GM23248 (cell line): ENCODE measurements at regions not wholly inside any gene's neighbourhood (a gene's known extent, or its start where the extent isn't known, plus 50 kb on each side); places are given as distances from the start of the nearest gene placed in this dataset.

Experiments
- DNase-seq: peaks from one replicate; pipeline ENCODE4 v3.0.0-alpha.2; 2015
- H2AFZ ChIP-seq: fragments of 200-600 bp; sonication (generic); 2 replicates; pipeline ENCODE4 v1.6.1; 2016; ENCODE audit warnings: antibody characterized with exemption
- H3F3A ChIP-seq: fragments of 200-600 bp; sonication (generic); 2 replicates; pipeline ENCODE4 v1.6.1; 2016; ENCODE audit warnings: mild to moderate bottlenecking, antibody characterized with exemption, mixed run types; ENCODE audit not compliant: insufficient read depth
- H3K27ac ChIP-seq: fragments of 200-600 bp; sonication (generic); 2 replicates; pipeline ENCODE4 v1.5.1; 2016; ENCODE audit warnings: mild to moderate bottlenecking
- H3K27me3 ChIP-seq: fragments of 200-600 bp; sonication (generic); replicated peaks from 2 replicates; pipeline ENCODE4 v1.6.1; 2016; ENCODE audit warnings: mild to moderate bottlenecking; ENCODE audit not compliant: insufficient read depth
- H3K36me3 ChIP-seq: fragments of 200-600 bp; sonication (generic); 2 replicates; pipeline ENCODE4 v1.6.1; 2016; ENCODE audit warnings: low read depth, mild to moderate bottlenecking
- H3K4me1 ChIP-seq: fragments of 200-600 bp; sonication (generic); 2 replicates; pipeline ENCODE4 v1.6.1; 2016; ENCODE audit warnings: mild to moderate bottlenecking; ENCODE audit not compliant: insufficient read depth
- H3K4me2 ChIP-seq: fragments of 200-600 bp; sonication (generic); one replicate; pipeline ENCODE4 v1.6.1; 2016; ENCODE audit warnings: mild to moderate bottlenecking; ENCODE audit not compliant: unreplicated experiment
- H3K4me3 ChIP-seq: fragments of 200-600 bp; sonication (generic); 2 replicates; pipeline ENCODE4 v1.5.1; 2016; ENCODE audit warnings: mild to moderate bottlenecking
- H3K79me2 ChIP-seq: fragments of 200-600 bp; sonication (generic); 2 replicates; pipeline ENCODE4 v1.6.1; 2016; ENCODE audit warnings: mild to moderate bottlenecking; ENCODE audit not compliant: insufficient read depth
- H3K9ac ChIP-seq: fragments of 200-600 bp; sonication (generic); 2 replicates; pipeline ENCODE4 v1.6.1; 2016; ENCODE audit warnings: mild to moderate bottlenecking
- H3K9me2 ChIP-seq: fragments of 200-600 bp; sonication (generic); 2 replicates; pipeline ENCODE4 v1.6.1; 2016; ENCODE audit warnings: mixed run types, mild to moderate bottlenecking, moderate library complexity; ENCODE audit not compliant: insufficient read depth
- H3K9me3 ChIP-seq: fragments of 200-600 bp; sonication (generic); one replicate; pipeline ENCODE4 v1.6.1; 2017; ENCODE audit warnings: low read depth
- H4K20me1 ChIP-seq: fragments of 200-600 bp; sonication (generic); 2 replicates; pipeline ENCODE4 v1.6.0; 2016; ENCODE audit not compliant: insufficient read depth
- EZH2 ChIP-seq: fragments of 200-600 bp; sonication (generic); IDR thresholded peaks from 2 replicates; pipeline ENCODE4 v1.6.1; 2018; ENCODE audit warnings: antibody characterized with exemption, mild to moderate bottlenecking; ENCODE audit not compliant: insufficient read depth, poor library complexity, severe bottlenecking
- EZH2phosphoT487 ChIP-seq: fragments of 200-600 bp; sonication (generic); IDR thresholded peaks from 2 replicates; pipeline ENCODE4 v1.6.1; 2018; ENCODE audit warnings: antibody characterized with exemption, moderate library complexity, mild to moderate bottlenecking, low read depth; ENCODE audit not compliant: insufficient read depth
- WGBS, 2 experiments: methylation state at CpG; one replicate each; pipeline ENCODE4 v1.1.6; 2015 to 2017; ENCODE audit warnings: low lambda C conversion rate in 2 of 2, low coverage in 1 of 2; ENCODE audit errors: missing lambda C conversion rate in 2 of 2; 5-methylcytosine and 5-hydroxymethylcytosine counted together
- in situ Hi-C: fragments of 300-500 bp; cut with MboI; formaldehyde crosslinking; loops from 2 replicates; pipeline ENCODE4 v1.15.0; 2020

DNA sequence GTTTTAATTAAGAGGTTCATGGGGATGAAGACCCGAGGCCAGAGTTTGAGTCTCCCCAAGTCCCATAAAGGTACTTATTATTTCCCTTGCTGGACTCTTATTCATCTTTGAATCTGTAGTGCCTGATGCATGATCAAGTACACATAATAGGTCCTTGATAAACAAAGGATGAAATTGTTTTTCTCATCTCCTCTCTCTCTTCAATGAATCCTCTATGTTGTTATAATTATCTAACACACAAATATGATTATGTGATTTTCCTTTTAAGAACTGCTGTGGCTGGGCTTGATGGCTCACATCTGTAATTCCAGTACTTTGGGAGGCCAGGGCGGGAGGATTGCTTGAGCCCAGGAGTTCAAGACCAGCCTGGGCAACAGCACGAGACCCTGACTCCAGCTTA is 117.7 kb downstream of the BAMBI start:
- no peaks in the 10 kb centered on the region for H3K27me3 ChIP-seq
- H3K9me2 ChIP-seq, result no peaks in the 10 kb centered on the region
- H3K79me2 ChIP-seq, result no peaks in the 10 kb centered on the region
- H3K9me3 ChIP-seq, result no peaks in the 10 kb centered on the region
- no peak overlapping the region for H3K27ac ChIP-seq
- no peak overlapping the region for H3K4me3 ChIP-seq
- H3K9ac ChIP-seq, result no peak overlapping the region
- no peaks in the 10 kb centered on the region for H3K36me3 ChIP-seq
- DNase-seq, result no peak
- no peaks in the 10 kb centered on the region for H3F3A ChIP-seq
- no peak overlapping the region for H2AFZ ChIP-seq
- no peaks in the 10 kb centered on the region for H4K20me1 ChIP-seq
- in situ Hi-C loops, result no loop called here
- TF ChIP-seq EZH2phosphoT487 (no peak), EZH2 (no peak)
- no peaks in the 10 kb centered on the region for H3K4me1 ChIP-seq
- H3K4me2 ChIP-seq, result no peak overlapping the region
- WGBS, 2 experiments, result 16 to 19% methylated on average over 3 of the region's 3 CpGs

DNA sequence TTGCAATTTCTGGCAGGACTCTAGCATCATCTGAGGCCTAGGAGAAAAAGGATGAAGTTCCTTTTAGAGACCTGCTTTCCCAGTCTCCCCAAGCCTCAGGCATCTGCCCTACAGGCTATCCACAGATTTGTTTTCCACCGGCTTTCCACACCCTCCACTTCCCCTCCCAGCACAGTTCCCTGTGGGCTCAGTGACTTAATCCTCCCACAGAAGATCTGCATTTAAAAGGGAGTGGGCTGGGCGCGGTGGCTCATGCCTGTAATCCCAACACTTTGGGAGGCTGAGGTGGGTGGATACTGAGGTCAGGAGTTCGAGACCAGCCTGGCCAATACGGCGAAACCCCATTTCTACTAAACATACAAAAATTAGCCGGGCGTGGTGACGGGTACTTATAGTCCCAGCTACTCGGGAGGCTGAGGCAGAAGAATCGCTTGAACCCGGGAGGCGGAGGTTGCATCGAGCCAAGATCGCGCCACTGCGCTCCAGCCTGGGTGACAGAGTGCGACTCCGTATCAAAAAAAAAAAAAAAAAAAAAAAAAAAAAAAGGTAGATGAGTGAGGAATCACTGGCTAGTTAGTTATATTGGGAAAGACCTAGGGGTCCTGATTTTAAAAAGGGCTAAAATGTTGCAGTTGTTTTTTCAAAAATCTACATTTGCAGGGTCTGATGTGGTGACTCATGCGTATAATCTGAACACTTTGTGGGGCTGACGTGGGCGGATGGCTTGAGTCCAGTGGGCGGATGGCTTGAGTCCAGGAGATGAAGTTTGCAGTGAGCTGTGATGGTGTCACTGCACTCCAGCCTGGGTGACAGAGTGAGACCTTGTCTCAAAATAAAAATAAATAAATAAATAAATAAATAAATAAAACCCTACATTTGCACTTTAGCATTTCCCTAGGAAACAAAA is 119.5 kb downstream of the BAMBI start:
- WGBS, 2 experiments, result 63 to 73% methylated on average over 19 to 23 of the region's 23 CpGs

DNA sequence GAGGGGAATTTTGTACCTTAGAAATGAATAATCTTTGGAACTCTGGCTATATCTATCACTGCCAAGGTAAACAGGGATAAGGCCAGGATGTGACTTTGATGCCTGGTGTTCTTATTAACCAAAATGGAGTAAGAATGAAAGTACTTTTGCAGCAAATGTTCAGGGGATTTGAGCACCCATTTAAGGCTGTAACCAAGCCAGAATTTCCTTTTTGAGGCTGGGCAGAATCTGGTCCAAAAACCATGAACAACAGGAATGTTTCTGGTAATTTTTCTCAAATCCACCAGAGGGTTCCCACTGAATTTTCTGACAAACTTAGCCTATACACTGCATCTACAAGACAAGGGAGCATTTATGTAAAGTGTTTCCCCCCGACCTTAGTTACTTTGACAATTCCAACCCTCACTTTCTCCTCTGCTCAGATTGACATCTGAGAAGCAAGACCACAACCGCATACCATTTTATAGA is 120.6 kb downstream of the BAMBI start:
- H3K27ac ChIP-seq, result no peak overlapping the region
- H4K20me1 ChIP-seq, result no peaks in the 10 kb centered on the region
- no peaks in the 10 kb centered on the region for H3K27me3 ChIP-seq
- H2AFZ ChIP-seq, result no peak overlapping the region
- no peaks in the 10 kb centered on the region for H3K9me3 ChIP-seq
- H3K4me3 ChIP-seq, result no peak overlapping the region
- in situ Hi-C loops, result no loop called here
- H3F3A ChIP-seq, result no peaks in the 10 kb centered on the region
- no peaks in the 10 kb centered on the region for H3K36me3 ChIP-seq
- no peak overlapping the region for H3K9ac ChIP-seq
- DNase-seq, result no peak
- H3K4me1 ChIP-seq, result no peaks in the 10 kb centered on the region
- WGBS, 2 experiments, result 3 to 4% methylated on average over 2 of the region's 2 CpGs
- no peaks in the 10 kb centered on the region for H3K9me2 ChIP-seq
- no peak overlapping the region for H3K4me2 ChIP-seq
- no peak for TF ChIP-seq EZH2phosphoT487
- TF ChIP-seq EZH2, result no peak
- no peaks in the 10 kb centered on the region for H3K79me2 ChIP-seq

More for the DNA sequence above, 119.5 kb downstream of the BAMBI start:
- Histone ChIP-seq H3K4me2 (no peak overlapping the region), H3K36me3 (no peaks in the 10 kb centered on the region), H4K20me1 (no peaks in the 10 kb centered on the region), H3K9ac (no peak overlapping the region), H3K27me3 (no peaks in the 10 kb centered on the region), H3K9me3 (no peaks in the 10 kb centered on the region), H3F3A (no peaks in the 10 kb centered on the region), H3K4me1 (no peaks in the 10 kb centered on the region), H3K27ac (no peak overlapping the region), H2AFZ (no peak overlapping the region), H3K4me3 (no peak overlapping the region), H3K79me2 (no peaks in the 10 kb centered on the region), H3K9me2 (no peaks in the 10 kb centered on the region)
- in situ Hi-C loops, result no loop called here
- TF ChIP-seq EZH2phosphoT487, result no peak
- no peak for TF ChIP-seq EZH2
- peak; percentile 0 for DNase-seq

DNA sequence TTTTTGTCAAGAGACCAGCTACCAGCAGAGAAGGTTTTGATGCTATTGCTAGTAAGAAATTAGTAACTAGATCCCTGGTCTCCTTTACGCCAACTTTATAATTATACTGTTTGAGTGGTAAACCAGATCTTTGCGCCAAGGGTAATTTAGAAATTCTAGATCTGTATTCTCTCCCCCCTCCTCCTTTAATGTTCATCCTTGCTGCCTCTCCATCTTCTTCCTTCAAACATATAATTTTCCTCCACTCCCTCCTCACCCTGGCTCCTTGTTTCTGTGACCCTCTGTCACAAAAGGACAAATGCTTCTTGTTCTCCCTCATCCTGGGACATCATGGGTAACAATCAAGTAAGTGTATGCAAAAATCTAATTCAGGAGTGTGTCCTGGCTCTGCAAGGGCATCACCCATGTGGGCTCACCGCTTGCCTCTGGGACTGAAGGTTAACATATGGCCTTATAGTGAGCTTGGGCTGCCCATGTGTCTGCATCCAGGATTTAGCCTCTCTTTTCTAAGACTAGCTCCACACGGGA is 121.2 kb downstream of the BAMBI start:
- no peak overlapping the region for H2AFZ ChIP-seq
- in situ Hi-C loops, result no loop called here
- H3K27me3 ChIP-seq, result no peaks in the 10 kb centered on the region
- H3K27ac ChIP-seq, result no peak overlapping the region
- H3K4me3 ChIP-seq, result no peak overlapping the region
- no peak overlapping the region for H3K4me2 ChIP-seq
- no peaks in the 10 kb centered on the region for H4K20me1 ChIP-seq
- no peaks in the 10 kb centered on the region for H3K4me1 ChIP-seq
- H3K36me3 ChIP-seq, result no peaks in the 10 kb centered on the region
- H3K9ac ChIP-seq, result no peak overlapping the region
- no peak for TF ChIP-seq EZH2phosphoT487
- no peak for TF ChIP-seq EZH2
- no peaks in the 10 kb centered on the region for H3K9me3 ChIP-seq
- H3K79me2 ChIP-seq, result no peaks in the 10 kb centered on the region
- no peaks in the 10 kb centered on the region for H3F3A ChIP-seq
- no peak for DNase-seq
- WGBS, 2 experiments, result 19 to 20% methylated on average over 4 of the region's 4 CpGs
- no peaks in the 10 kb centered on the region for H3K9me2 ChIP-seq
